ENCODE measurements at regions not wholly inside any gene's neighbourhood (a gene's known extent, or its start where the extent isn't known, plus 50 kb on each side); places are given as distances from the start of the nearest gene placed in this dataset.

GRCh38 chr11:114813189-114813718 is 134.9 kb downstream of the NXPE2 start (continued):
- TF ChIP-seq SIX5 (IDR thresholded peaks at IDR 0.05; ENCODE audit: low read depth, low read length, severe bottlenecking), result no peak
- no peak for TF ChIP-seq CBFB (IDR thresholded peaks at IDR 0.05; ENCODE audit: low read depth)
- no peak for TF ChIP-seq ATF7 (IDR thresholded peaks at IDR 0.05; ENCODE audit: low read depth)
- TF ChIP-seq MEF2B (IDR thresholded peaks at IDR 0.05; ENCODE audit: partially characterized antibody, poor library complexity, severe bottlenecking), result no peak

DNA sequence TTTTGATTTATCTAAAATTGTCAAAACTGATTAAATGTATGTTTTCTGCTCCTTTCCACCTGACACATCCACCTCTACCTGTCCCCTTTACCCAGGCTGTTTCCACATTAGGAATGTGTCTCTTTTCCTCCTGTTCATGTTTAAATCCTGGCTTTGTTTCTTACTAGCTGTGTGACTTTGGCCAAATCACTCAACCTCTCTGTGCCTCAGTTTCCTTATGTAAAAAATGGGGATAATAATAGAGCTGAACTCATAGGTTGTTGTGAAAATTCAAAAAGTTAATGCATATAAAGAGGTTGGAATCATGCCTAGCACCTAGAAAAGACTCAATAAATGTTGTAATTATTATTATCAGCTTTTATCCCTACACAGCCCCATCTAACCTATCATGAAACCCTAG is 136.8 kb downstream of the NXPE2 start:
- no peak for ATAC-seq
- intact Hi-C loops (cut with micrococcal nuclease; ENCODE audit: unreplicated experiment), result no loop called here
- POLR2A ChIA-PET, result no interaction called here

More for the DNA sequence above, 136.8 kb downstream of the NXPE2 start:
- H3K27ac ChIP-seq (ENCODE audit: control insufficient read depth, insufficient read depth), result no peak overlapping the region
- no peak for DNase-seq (ENCODE audit: low read depth, low spot score)
- H3K27me3 ChIP-seq (replicated peaks in 1 of 2; ENCODE audit: control insufficient read depth in 2 of 2, insufficient read depth in 2 of 2, low read length in 1 of 2), result no peaks in the 10 kb centered on the region
- in situ Hi-C loops (cut with MboI), result no loop called here
- no peak for TF ChIP-seq ZBTB4 (CRISPR knock-in tag; IDR thresholded peaks at IDR 0.05)
- TF ChIP-seq, protein P1, sequence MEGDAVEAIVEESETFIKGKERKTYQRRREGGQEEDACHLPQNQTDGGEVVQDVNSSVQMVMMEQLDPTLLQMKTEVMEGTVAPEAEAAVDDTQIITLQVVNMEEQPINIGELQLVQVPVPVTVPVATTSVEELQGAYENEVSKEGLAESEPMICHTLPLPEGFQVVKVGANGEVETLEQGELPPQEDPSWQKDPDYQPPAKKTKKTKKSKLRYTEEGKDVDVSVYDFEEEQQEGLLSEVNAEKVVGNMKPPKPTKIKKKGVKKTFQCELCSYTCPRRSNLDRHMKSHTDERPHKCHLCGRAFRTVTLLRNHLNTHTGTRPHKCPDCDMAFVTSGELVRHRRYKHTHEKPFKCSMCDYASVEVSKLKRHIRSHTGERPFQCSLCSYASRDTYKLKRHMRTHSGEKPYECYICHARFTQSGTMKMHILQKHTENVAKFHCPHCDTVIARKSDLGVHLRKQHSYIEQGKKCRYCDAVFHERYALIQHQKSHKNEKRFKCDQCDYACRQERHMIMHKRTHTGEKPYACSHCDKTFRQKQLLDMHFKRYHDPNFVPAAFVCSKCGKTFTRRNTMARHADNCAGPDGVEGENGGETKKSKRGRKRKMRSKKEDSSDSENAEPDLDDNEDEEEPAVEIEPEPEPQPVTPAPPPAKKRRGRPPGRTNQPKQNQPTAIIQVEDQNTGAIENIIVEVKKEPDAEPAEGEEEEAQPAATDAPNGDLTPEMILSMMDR (IDR thresholded peaks at IDR 0.05 in 2 of 3, conservative IDR thresholded peaks at IDR 0.05 in 1 of 3; ENCODE audit: control insufficient read depth in 2 of 3, extremely low read depth in 1 of 3, insufficient read depth in 1 of 3, low read depth in 3 of 3, low read length in 3 of 3), result no peak
- no peak for TF ChIP-seq SMC3 (IDR thresholded peaks at IDR 0.05; ENCODE audit: borderline replicate concordance, low read length)
- no peak for TF ChIP-seq PKNOX1 (IDR thresholded peaks at IDR 0.05)
- TF ChIP-seq ZNF217 (IDR thresholded peaks at IDR 0.05), result no peak
- TF ChIP-seq DPF2 (IDR thresholded peaks at IDR 0.05), result no peak
- no peak for TF ChIP-seq CBX5 (IDR thresholded peaks at IDR 0.05; ENCODE audit: low read depth)
- TF ChIP-seq MYB (IDR thresholded peaks at IDR 0.05; ENCODE audit: borderline replicate concordance, low read depth, low read length), result no peak
- TF ChIP-seq POLR2AphosphoS5 (IDR thresholded peaks at IDR 0.05; ENCODE audit: low read length), result no peak
- TF ChIP-seq TCF3 (IDR thresholded peaks at IDR 0.05; ENCODE audit: borderline replicate concordance, insufficient read depth, low read depth, low read length), result no peak
- no peak for TF ChIP-seq BHLHE40 (IDR thresholded peaks at IDR 0.05; ENCODE audit: borderline replicate concordance in 1 of 2, low read depth in 2 of 2, low read length in 1 of 2)
- H3K4me3 ChIP-seq, result no peak overlapping the region
- no TSS peak for BruUV-seq (replicated peaks)
- ChIA-PET SMC1A (ENCODE audit: uncharacterized antibody, unreplicated experiment) (no interaction called here), CTCF (no interaction called here), RAD21 (ENCODE audit: unreplicated experiment) (no interaction called here)
- H2AFZ ChIP-seq (ENCODE audit: control insufficient read depth, low read depth, low read length), result no peak overlapping the region
- H3K9ac ChIP-seq (ENCODE audit: control insufficient read depth, insufficient read depth, low read length), result no peak overlapping the region
- no peaks in the 10 kb centered on the region for H3K4me1 ChIP-seq (ENCODE audit: control insufficient read depth, insufficient read depth, low read length)
- H3K79me2 ChIP-seq (ENCODE audit: control insufficient read depth, insufficient read depth, low read length), result no peaks in the 10 kb centered on the region
- FAIRE-seq, result no peak
- no peak overlapping the region for H3K4me2 ChIP-seq (ENCODE audit: control insufficient read depth, insufficient read depth)
- no peaks in the 10 kb centered on the region for H3K36me3 ChIP-seq (ENCODE audit: control insufficient read depth in 2 of 2, insufficient read depth in 2 of 2, low read length in 1 of 2)
- H3K9me3 ChIP-seq (replicated peaks; ENCODE audit: control insufficient read depth, insufficient read depth, low read length), result no peaks in the 10 kb centered on the region
- H4K20me1 ChIP-seq (ENCODE audit: control insufficient read depth, insufficient read depth), result no peaks in the 10 kb centered on the region

Data from GM12878 (cell line).